GM12872 (cell line): ENCODE measurements at regions not wholly inside any gene's neighbourhood (a gene's known extent, or its start where the extent isn't known, plus 50 kb on each side); places are given as distances from the start of the nearest gene placed in this dataset.

Experiments used
- CTCF ChIP-seq: IDR thresholded peaks from 3 replicates; pipeline ENCODE4 v1.5.1; 2011; ENCODE audit warnings: low read depth, mild to moderate bottlenecking, low read length, moderate library complexity; ENCODE audit not compliant: insufficient read depth

GRCh38 chr1:110286564-110286963 is 52.6 kb upstream of the RBM15 start:
- TF ChIP-seq CTCF = no peak

- TF ChIP-seq CTCF = no peak
Measured at GRCh38 chr1:110288111-110288510, 51.1 kb upstream of the RBM15 start.
